ENCODE measurements at regions not wholly inside any gene's neighbourhood (a gene's known extent, or its start where the extent isn't known, plus 50 kb on each side); places are given as distances from the start of the nearest gene placed in this dataset.

DNA sequence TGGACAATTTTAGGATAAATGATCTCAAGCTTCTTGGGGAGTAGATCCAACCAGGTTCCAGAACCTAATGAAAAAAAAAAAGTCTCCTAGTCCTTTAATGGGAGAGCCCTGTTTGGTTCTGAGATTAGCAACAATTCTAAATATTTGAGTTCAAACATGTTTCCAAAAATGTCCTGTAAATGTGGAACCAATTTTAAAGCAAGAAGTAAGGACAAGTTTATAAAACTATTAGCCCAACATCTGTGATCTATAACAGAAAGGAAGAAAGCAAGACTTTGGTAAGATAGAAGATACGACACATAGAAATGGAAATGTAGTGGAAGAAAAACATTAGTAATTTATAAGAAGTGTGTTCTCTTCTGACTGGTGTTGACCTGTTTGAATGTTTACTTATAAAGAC, 79.7 kb upstream of the SLC5A12 start:
- H3K27me3 Mint-ChIP-seq (ENCODE audit: unreplicated experiment): no peaks in the 10 kb centered on the region
- peaks cover 6% of the 10 kb centered on the region for H3K4me1 Mint-ChIP-seq (ENCODE audit: low read depth, unreplicated experiment)

DNA sequence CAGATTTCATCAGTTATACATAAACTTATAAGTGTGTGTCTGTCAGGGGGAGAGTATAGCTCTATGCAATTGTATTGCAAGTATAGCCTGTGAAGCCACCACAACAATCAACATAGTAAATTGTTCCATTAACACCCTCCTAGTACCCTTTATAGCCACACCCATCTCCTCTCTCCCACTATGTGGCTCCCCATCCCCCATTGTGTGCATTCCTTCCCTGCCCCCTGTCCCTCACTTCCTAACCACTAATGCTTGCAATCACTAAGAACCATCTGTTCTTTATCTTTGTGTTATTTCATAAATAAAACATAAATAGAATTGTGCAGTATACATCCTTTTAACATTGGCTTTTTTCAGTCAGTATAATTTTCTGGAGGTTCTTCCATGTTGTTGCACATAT, 83.1 kb upstream of the SLC5A12 start:
- Mint-ChIP-seq H3K4me3 (ENCODE audit: unreplicated experiment) (no peak overlapping the region), H3K27me3 (ENCODE audit: unreplicated experiment) (no peaks in the 10 kb centered on the region), H3K4me1 (ENCODE audit: low read depth, unreplicated experiment) (peaks cover 2% of the 10 kb centered on the region), H3K36me3 (ENCODE audit: unreplicated experiment) (peaks cover 4% of the 10 kb centered on the region), H3K9me3 (ENCODE audit: unreplicated experiment) (no peaks in the 10 kb centered on the region), H3K27ac (ENCODE audit: unreplicated experiment) (no peak overlapping the region)
- TF ChIP-seq, protein P1, sequence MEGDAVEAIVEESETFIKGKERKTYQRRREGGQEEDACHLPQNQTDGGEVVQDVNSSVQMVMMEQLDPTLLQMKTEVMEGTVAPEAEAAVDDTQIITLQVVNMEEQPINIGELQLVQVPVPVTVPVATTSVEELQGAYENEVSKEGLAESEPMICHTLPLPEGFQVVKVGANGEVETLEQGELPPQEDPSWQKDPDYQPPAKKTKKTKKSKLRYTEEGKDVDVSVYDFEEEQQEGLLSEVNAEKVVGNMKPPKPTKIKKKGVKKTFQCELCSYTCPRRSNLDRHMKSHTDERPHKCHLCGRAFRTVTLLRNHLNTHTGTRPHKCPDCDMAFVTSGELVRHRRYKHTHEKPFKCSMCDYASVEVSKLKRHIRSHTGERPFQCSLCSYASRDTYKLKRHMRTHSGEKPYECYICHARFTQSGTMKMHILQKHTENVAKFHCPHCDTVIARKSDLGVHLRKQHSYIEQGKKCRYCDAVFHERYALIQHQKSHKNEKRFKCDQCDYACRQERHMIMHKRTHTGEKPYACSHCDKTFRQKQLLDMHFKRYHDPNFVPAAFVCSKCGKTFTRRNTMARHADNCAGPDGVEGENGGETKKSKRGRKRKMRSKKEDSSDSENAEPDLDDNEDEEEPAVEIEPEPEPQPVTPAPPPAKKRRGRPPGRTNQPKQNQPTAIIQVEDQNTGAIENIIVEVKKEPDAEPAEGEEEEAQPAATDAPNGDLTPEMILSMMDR (IDR thresholded peaks at IDR 0.05; ENCODE audit: partially characterized antibody, unreplicated experiment): no peak
- no peak for DNase-seq

More for the DNA sequence above, 79.7 kb upstream of the SLC5A12 start:
- TF ChIP-seq, protein P1 (IDR thresholded peaks at IDR 0.05; ENCODE audit: partially characterized antibody, unreplicated experiment): no peak
- DNase-seq: no peak
- no peaks in the 10 kb centered on the region for H3K9me3 Mint-ChIP-seq (ENCODE audit: unreplicated experiment)
- peaks cover 4% of the 10 kb centered on the region for H3K36me3 Mint-ChIP-seq (ENCODE audit: unreplicated experiment)
- H3K4me3 Mint-ChIP-seq (ENCODE audit: unreplicated experiment): no peak overlapping the region
- H3K27ac Mint-ChIP-seq (ENCODE audit: unreplicated experiment): no peak overlapping the region

DNA sequence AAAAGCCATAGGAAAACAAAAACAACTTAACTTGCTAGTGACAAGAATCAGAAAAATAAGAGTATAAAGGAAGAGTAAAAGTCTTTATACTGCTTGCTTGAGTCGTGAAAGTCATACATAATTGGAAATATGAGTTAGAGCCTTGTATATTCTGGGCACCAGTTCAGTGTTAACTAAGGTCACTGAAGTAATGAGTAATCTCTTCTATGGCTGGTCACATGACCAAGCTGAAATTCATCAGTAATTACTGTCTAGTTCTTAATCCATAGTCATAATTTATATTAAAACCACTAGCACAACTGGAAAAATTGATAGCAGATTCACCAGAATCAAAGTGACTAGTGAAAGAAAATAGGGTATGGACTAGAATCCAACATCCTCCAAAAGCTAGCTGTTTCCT, 84.4 kb upstream of the SLC5A12 start:
- Mint-ChIP-seq H3K4me3 (ENCODE audit: unreplicated experiment) (no peak overlapping the region), H3K36me3 (ENCODE audit: unreplicated experiment) (peaks cover 4% of the 10 kb centered on the region), H3K9me3 (ENCODE audit: unreplicated experiment) (no peaks in the 10 kb centered on the region), H3K27ac (ENCODE audit: unreplicated experiment) (no peak overlapping the region), H3K27me3 (ENCODE audit: unreplicated experiment) (no peaks in the 10 kb centered on the region), H3K4me1 (ENCODE audit: low read depth, unreplicated experiment) (peaks cover 2% of the 10 kb centered on the region)
- no peak for DNase-seq
- TF ChIP-seq, protein P1 (IDR thresholded peaks at IDR 0.05; ENCODE audit: partially characterized antibody, unreplicated experiment): no peak

DNA sequence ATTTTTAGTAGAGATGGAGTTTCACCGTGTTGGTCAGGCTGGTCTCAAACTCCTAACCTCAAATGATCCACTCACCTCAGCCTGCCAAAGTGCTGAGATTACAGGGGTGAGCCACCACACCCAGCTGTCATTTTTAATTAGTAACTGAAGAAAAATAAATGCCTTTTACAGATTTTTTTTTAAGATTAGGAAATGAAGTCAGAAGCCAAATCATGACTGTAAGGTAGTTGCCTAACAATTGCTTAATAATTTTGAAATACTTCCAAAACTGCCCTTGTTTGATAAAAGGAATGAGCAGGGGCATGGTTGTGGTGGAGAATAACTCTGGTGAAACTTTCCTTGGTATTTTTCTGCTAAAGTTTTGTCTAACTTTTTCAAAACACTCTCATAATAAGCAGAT, 98.9 kb upstream of the SLC5A12 start:
- Mint-ChIP-seq H3K27ac (ENCODE audit: unreplicated experiment) (no peak overlapping the region), H3K36me3 (ENCODE audit: unreplicated experiment) (peaks cover 23% of the 10 kb centered on the region), H3K4me1 (ENCODE audit: low read depth, unreplicated experiment) (no peaks in the 10 kb centered on the region), H3K27me3 (ENCODE audit: unreplicated experiment) (no peaks in the 10 kb centered on the region), H3K9me3 (ENCODE audit: unreplicated experiment) (peaks cover 9% of the 10 kb centered on the region), H3K4me3 (ENCODE audit: unreplicated experiment) (no peak overlapping the region)
- DNase-seq: no peak
- TF ChIP-seq, protein P1 (IDR thresholded peaks at IDR 0.05; ENCODE audit: partially characterized antibody, unreplicated experiment): no peak

DNA sequence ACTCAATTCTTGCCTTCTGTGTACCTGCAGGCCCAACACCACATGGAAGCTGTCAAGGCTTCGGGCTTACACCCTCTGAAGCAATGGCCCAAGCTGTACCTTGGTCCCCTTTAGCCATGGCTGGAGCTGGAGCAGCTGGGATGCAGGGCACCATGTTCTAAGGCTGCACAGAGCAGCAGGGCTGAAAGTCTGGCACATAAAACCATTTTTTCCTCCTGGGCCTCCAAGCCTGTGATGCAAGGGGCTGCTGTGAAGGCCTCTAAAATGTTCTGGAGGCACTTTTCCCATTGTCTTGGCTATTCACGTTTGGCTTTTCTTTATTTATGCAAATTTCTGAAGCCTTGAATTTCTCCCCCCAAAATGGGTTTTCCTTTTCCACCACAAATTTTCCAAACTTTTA, 102.1 kb upstream of the SLC5A12 start:
- no peaks in the 10 kb centered on the region for H3K27me3 Mint-ChIP-seq (ENCODE audit: unreplicated experiment)
- DNase-seq: no peak
- peaks cover 8% of the 10 kb centered on the region for H3K4me1 Mint-ChIP-seq (ENCODE audit: low read depth, unreplicated experiment)
- H3K27ac Mint-ChIP-seq (ENCODE audit: unreplicated experiment): no peak overlapping the region
- H3K4me3 Mint-ChIP-seq (ENCODE audit: unreplicated experiment): no peak overlapping the region
- peaks cover 9% of the 10 kb centered on the region for H3K9me3 Mint-ChIP-seq (ENCODE audit: unreplicated experiment)
- TF ChIP-seq, protein P1 (IDR thresholded peaks at IDR 0.05; ENCODE audit: partially characterized antibody, unreplicated experiment): no peak
- H3K36me3 Mint-ChIP-seq (ENCODE audit: unreplicated experiment): peaks cover 23% of the 10 kb centered on the region

All from glutamatergic neuron (in vitro differentiated cells).